ENCODE measurements at regions not wholly inside any gene's neighbourhood (a gene's known extent, or its start where the extent isn't known, plus 50 kb on each side); places are given as distances from the start of the nearest gene placed in this dataset.

- no peak for DNase-seq (ENCODE audit: low read depth in 2 of 2)
Observed at GRCh38 chr10:110396284-110396651, 91.5 kb upstream of the SMNDC1 start.

- DNase-seq (ENCODE audit: low read depth in 2 of 2), result no peak
Observed at GRCh38 chr10:110397856-110398255, 93.1 kb upstream of the SMNDC1 start.

- DNase-seq (ENCODE audit: low read depth in 2 of 2), result no peak
Observed at GRCh38 chr10:110398419-110399105, 93.8 kb upstream of the SMNDC1 start.

DNA sequence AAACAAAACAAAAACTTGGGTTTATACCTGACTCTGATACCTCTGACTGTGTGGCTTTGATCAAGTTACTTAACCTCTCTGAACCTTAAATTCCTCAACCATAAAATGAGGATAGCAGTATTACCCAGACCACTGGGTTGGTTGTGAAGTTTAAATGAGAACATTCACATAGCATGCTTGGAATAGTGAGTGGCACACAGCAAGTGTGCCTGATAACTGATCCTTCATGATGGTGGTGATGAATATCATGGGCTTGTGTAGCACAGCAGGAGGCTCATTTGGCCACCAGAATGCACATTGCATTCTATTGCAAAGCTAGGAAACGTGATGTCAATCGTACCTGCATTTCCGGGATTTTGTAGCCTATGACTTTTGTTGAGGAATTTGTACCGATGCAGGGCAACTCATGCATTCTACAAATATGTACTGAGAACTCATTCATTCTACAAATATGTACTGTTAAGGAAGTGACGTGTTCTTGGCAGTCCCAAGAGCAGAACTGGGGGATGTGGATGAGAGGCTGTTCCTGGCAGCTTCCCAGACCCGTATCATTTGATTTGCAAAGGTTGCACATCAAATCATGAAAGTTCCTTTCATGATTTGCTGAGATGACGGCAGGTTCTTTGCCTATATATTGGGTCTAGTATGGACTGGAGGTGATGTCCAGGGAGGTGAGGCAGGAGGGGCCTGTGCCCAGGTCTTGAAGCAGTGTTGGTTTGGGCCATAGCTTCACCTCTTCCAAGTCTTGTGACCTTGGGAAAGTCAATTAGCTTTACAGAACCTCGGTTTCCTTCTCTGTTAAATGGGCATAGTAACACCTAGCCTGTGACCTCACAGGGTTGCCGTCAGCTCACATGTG is 94.6 kb upstream of the SMNDC1 start:
- DNase-seq (ENCODE audit: low read depth in 2 of 2), result no peak

- DNase-seq (ENCODE audit: low read depth in 2 of 2), result no peak
Observed at GRCh38 chr10:110399965-110400933, 95.5 kb upstream of the SMNDC1 start.

DNA sequence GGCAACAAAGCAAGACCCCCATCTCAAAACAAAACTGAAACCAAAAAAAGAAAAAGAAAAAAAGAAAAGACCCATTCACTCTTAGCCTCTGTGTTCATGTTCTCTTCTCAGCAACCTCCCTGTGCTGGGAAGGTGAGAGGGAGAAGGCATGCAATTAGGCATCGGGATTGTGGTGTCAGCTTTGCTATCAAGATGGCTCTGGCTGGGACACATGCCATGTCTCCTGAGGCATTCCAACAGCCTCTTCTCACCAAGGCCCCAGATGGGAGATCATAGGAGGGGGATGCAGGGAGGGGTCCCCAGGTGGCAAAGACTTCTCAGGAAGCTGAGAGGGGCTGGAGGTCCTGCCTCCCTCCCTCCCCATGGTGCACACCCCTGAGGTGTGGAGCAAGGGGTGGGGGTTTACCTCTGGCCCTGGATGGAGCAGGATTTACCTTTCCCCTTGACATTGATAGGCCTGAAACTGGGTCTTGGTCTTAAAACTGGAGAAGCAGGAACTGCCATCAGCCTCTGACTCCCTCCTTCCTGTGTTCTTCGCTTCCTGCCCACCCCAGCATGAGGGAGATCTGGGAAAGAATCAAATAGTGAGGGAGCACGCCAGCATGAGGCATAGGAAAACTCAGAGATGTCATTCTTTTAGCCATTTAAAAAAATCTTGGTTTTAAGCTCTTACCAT is 96.2 kb upstream of the DUSP5 start:
- DNase-seq (ENCODE audit: low read depth in 2 of 2), result no peak

- no peak for DNase-seq (ENCODE audit: low read depth in 2 of 2)
Observed at GRCh38 chr10:110402077-110402416, 95.7 kb upstream of the DUSP5 start.

GRCh38 chr10:110403593-110403992 is 94.1 kb upstream of the DUSP5 start:
- no peak for DNase-seq (ENCODE audit: low read depth in 2 of 2)

DNA sequence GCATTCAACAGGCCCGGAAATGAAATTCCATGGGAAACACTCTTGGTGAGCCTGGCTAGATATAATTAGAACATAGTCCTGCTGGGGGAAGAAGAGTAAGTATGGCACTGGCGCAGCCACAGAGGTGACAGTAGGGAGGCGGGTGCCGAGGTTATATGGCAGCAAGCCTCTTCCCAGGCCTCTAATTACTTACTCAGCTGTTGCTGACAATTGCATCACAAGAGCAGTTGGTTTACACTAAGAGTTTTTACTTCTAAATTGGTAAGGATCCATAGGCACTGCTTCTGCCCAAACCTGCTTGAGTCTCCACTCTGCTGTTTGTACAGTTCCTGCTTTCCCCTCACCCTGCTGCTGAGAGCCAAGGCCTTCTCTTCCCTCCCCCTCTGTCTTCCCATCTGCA is 93.3 kb upstream of the DUSP5 start:
- no peak for DNase-seq (ENCODE audit: low read depth in 2 of 2)

DNA sequence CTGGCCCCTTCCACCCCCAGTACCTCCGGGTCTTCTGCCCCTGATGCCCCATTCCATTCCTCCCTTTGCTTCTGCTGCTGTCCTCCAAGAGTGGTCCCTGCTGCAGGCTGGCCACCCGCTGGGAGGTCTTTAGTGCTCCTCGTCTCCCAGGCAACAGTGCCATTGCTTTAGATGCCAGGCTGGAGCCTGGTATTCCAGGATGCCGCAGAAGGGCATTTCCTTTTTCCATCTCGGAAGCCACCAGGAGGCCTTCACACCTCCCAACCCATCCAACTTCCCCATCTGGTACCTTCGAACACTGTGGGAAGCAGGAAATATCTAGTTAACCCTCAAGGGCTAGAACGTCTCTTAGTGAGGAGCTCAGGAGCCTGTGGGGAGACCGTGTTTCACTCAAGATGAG is 92.9 kb upstream of the DUSP5 start:
- no peak for DNase-seq (ENCODE audit: low read depth in 2 of 2)

DNA sequence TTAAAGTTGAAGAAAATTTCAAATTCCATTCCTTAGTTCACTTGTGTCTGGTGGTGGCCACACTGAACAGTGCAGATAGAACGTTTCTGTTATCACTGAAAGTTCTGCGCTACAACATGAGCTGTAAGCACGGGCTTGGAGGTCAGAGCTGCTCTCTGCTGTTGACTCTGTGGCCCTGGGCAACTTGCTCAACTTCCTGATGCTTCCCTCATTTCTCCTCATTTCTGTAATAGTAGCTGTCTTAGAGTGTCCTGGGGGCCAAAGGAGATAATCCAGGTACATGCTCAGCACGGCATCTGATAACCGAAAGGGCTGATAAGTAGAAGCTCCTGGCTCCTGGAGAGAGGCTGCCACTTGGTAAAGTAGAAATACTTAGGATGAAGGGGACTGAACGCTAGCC is 92.3 kb upstream of the DUSP5 start:
- no peak for DNase-seq (ENCODE audit: low read depth in 2 of 2)

GRCh38 chr10:110407301-110408170 is 90.2 kb upstream of the DUSP5 start:
- DNase-seq (ENCODE audit: low read depth in 2 of 2), result no peak

- DNase-seq (ENCODE audit: low read depth in 2 of 2), result no peak
Observed at GRCh38 chr10:110408203-110408871, 89.4 kb upstream of the DUSP5 start.

GRCh38 chr10:110408943-110409342 is 88.8 kb upstream of the DUSP5 start:
- no peak for DNase-seq (ENCODE audit: low read depth in 2 of 2)

- no peak for DNase-seq (ENCODE audit: low read depth in 2 of 2)
Observed at GRCh38 chr10:110409488-110409887, 88.2 kb upstream of the DUSP5 start.

DNA sequence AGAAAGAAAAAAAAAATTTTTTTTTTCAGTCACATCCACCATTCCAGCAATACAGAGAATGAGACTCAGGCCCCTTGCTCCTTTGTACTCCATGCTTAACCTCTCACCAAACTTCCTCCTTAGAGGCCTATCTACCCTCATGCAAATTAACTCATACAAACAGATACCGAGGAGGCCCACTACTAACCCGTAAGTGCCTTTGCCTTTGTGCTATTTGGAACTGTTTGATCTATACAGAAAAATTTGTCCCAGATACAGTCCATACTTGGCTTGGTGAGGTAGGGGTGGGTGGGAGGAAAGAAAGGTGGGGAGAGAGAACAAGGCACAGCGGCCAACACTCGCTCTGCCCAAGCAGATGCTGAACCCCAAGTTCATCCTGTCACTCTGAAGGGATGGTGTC is 87.8 kb upstream of the DUSP5 start:
- no peak for DNase-seq (ENCODE audit: low read depth in 2 of 2)

GRCh38 chr10:110410329-110411046 is 87.2 kb upstream of the DUSP5 start:
- no peak for DNase-seq (ENCODE audit: low read depth in 2 of 2)

- no peak for DNase-seq (ENCODE audit: low read depth in 2 of 2)
Observed at GRCh38 chr10:110411047-110411410, 86.7 kb upstream of the DUSP5 start.

GRCh38 chr10:110413049-110413783 is 84.5 kb upstream of the DUSP5 start:
- no peak for DNase-seq (ENCODE audit: low read depth in 2 of 2)

All from activated CD8-positive, alpha-beta memory T cell treated with anti-CD3 and anti-CD28 coated beads for 4 hours (primary cell).